Inferior parietal cortex (tissue), 1 donor: ENCODE measurements at regions not wholly inside any gene's neighbourhood (a gene's known extent, or its start where the extent isn't known, plus 50 kb on each side); places are given as distances from the start of the nearest gene placed in this dataset.
"Not testable (repeated sequence)": the region's sequence is repeated elsewhere in the genome, so short reads cannot be mapped to it uniquely, and the experiment has no call there.

ENCODE experiments used
- DNase-seq: peaks from one replicate; pipeline ENCODE4 v3.0.0-alpha.2; 2016; ENCODE audit errors: extremely low spot score

DNA sequence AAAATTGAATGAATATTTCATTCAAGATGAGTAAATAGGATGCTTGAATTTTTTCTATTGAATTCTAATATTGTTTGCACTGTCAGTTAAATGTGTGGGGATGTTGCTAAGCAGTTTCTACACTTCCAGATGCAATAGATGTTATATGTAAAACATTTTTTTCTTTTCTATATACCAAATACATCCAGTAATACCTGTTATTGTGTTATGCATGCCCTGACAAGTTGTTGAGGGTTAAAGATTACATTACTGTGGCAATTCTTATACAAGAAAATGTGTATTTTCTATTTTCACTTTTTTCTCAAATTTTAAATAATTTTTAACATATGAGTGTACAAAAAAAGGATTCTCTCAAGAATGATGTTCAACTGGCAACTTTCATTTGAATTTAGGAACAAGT is 713.9 kb downstream of the GATA3 start:
- no peak for DNase-seq

DNA sequence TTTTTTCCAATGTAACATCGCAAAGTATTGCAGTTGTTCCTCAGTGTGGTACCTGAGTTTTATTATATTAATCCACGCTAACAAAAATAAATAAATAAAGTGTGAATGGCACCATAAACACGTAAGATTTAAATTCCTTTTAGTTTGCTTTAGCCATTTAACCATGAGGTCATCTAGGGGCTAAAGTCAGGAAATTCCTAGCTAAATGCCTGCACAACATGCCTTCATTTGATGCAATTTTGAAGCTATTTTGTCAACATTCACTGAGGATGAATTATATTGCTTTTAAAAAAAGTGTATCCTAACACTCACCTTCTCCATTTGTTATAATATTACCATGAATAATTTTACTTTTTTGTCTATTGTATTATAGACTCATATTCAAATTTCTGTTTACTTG is 714.4 kb downstream of the GATA3 start:
- DNase-seq: no peak

DNA sequence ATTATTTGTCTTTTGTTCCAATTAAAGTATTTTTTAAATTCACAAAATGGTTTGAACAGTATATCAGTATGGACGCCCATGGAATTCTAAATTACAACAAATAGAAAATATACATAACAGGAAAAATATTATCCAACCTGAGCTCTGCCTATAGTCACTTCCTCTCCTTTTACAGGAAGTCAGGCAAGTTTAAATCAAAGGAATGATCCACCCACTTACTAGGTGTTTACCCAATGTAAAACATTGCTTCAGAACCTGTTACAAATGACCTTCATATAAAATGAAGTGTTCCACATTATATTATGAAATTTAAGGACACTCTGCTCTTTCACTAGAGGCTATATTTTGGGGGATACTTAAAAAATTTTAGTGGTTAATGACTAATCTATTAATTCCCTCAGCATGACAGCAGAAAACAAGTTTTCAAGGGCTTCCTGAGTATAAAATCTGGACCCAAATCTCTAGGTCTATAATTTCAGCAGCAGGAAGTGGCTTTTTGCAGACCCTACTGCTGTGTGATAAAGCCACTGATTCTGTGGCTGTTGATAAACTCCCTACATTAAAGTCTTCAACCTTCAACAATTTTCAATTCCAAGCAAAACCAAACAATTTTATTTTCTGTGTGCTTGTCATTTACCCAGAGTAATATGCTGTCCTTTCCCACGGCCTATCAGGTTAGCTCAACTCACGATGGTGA is 722.6 kb downstream of the GATA3 start:
- no peak for DNase-seq

DNA sequence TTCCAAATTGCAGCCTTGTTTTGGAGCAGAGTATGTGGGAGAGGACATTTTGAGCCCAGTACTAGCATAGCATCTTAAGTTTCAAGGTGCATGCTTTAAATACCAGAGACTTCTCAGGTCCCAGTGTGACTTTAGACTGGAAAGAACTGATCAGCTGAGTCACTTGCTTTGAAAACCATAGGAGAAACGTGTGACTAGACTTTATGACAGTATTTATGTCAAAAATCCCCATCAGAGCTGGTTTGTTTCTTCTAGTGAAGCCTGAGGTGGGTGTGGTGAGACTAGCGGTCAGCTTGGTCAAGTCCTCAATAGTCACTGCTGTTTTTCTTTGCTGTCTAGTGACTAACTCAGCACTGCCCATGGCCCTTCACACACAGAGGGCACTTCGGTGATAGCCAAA is 724.2 kb downstream of the GATA3 start:
- no peak for DNase-seq

DNA sequence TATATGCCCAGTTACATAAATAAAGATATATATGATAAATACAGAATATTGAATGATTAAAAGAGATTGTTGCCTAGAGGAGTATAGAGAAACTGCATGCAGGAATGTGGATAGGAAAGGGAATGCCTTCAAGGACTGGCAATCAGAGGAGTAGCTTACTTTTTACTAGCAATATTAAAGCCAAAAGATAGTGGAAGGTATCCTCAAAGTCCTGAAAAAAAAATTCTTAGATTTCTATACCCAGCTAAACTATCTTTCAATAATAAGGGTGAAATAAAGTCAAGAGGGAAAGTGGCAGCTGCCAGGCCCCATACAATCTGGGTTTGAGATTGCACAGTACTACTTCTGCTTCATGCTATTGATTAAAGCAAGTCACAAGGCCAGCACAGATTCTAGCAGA is 733.2 kb downstream of the GATA3 start:
- no peak for DNase-seq

DNA sequence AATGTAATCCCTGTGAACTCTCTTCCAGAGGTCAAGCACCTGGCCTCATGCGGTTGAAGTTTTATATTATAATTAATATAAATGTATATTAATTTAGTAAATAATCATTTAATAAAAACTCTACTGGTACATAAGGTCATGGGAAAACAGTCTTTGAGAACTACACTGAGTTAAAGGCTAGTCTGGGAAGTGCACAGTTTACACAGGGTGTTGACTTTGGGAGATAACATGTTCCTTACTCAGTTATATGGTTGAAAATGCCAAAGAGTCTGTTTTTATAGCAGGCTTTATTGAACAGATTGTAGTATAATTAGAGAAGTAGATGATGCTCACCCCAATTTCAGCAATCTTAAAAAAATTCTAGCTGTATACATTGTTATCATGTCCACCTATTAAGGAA is 735.9 kb downstream of the GATA3 start:
- DNase-seq: no peak

DNA sequence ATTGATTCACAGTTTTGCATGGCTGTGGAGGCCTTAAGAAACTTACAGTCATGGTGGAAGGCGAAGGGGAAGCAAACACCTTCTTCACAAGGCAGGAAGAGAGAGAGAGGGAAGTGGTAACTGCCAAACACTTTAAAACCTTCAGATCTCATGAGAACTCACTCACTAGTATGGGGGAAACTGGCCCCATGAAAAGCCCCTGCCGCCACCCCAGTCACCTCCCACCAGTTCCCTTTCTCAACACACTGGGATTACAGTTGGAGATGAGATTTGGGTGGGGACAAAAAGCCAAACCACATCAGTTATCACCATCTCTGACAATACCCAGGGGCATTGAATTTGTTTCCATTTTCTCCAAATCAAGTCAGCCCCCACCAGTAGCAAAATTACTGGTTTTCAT is 740.4 kb downstream of the GATA3 start:
- no peak for DNase-seq

DNA sequence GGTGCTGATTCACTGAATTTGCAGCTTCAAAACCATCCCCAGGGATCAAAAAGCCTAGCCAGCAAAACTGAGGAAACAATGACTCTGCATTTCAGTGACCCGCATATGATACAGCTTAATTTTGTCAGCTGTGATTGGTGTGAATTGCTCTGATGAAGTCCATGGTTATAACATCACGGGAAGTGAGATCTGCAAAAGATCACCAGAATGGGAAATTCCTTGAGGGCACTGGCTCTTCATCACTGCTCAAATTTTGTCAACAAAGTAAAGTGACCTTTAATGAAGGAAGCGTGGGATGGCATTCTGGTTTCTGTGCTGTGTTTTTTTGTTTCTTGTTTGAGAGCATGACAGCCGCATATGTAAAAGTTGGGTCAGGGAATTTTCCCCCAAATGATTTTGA is 745.9 kb downstream of the GATA3 start:
- DNase-seq: no peak

DNA sequence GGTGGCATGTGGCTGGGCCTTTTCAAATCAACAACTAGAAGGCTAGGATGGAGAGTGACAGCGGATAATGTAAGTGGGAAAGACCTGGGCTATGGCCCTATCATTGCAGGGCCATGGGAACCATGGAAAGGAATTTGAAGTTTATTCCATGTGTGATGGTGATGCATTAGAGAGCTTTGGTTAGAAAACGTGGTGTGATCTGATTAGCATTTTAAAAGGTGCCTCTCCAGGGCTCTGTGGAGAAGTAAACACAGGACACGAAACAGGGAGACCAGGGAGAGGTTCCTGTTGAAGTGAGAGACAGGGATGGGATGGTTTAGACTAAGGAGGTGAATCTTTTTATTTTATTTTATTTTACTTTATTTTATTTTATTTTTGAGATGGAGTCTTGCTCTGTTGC is 749.5 kb downstream of the GATA3 start:
- DNase-seq: no peak

DNA sequence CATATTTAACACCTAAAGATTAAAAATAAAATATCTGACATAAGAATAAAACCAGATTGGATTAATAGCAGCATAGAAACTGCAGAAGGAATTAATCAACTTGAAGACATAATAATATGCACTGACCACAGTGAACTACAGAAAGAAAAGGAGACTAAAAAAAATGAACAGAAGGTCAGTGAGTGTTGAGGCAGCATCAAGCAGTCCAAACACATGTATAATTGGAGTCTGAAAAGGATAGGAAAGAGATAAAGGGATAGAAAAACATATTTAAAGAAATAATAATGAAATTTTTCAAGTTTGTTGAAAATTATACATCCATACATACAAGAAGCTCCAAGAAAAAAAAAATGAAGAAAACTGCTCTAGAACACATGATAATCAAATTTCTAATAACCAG is 756.2 kb downstream of the GATA3 start:
- no peak for DNase-seq

DNA sequence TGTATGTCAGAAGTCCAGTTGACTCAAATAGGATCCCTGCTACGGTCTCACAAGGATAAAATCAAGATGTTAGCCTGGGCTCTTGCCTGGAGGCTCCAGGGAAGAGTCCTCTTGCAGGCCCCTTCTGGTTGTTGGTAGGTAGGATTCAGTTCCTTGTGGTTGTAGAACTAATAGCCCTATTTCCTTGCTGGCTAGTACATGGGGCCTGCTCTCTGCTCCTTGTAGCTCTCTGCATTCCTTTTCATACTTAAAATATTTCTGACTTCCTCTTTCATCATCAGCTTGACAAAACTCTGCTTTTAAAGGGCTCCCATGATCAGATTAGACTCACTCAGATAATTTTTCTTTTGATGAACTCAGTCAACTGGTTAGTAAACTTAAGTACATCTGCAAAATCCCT is 756.7 kb downstream of the GATA3 start:
- DNase-seq: no peak

DNA sequence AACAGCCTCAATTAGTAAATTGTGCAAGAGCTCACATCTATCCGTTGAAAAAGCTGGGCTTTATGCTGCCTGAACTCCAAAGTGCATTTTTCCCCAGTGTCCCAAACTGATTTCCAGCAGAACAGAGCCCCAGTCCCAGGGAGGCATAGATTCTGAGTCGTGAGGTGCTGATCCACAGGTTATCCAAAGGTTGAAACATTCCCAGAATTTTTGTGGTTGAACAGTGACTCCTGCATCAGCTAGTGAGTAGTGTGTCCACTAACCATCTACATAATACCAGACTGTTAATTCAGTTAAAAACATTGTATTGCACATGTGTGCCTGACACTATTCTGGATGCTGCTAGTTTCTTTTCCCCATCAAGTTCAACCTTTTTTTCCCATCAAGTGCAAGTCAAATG is 761.5 kb downstream of the GATA3 start:
- no peak for DNase-seq

DNA sequence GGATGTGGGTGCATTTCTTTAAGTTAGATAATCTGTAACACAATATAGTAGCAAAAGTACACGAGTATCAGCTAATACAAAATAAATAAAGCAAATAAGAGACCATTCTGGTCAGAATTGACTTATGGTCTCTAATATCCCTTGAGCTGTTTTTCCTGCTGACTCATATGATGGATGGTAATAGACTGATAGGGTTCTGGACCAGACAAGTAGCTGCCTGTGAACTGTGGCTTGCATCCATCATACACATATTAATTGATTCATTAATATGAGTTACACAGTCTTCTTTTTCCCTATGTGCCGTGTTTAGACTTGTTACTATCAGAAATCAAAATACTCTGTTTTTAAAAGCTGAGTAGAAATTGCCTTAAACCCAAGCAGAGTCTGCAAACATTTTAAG is 762.8 kb downstream of the GATA3 start:
- DNase-seq: no peak

DNA sequence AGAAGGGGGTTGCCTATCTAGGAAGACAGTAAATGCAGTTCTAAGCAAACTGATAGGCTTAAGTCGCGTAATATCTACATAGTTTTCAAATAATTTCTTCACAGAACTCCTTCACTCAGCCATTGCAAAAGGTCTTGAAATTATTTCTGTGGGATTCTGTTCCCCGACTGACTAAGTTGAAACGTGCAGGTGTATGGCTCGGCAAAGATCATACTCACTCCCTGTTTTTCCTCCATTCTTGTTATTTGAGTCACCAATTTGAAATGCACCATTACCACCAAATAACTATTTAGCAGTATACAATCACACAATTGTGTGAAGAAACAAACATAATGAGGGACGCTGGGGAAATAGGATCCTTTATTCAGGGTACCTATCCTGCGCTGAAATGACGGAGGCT is 771.1 kb downstream of the GATA3 start:
- DNase-seq: no peak

DNA sequence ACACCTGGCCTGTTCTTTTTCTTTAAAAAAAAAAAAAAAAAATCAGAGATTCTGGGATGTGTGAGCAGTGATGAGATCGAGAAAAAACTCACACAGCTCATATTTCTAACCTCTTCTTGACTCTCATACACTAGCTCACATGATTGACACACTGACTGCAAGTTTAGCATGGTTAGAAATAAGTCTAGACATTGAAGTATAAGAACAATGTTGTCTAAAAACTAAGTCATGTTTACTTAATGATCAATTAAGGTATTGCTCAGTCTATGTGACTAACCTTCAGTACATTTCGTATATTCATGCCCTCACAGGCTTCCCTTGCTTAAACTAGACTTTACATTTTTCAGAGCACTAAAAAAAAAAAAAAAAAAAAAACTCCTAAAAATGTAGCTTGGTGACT is 775.1 kb downstream of the GATA3 start:
- DNase-seq: no peak

DNA sequence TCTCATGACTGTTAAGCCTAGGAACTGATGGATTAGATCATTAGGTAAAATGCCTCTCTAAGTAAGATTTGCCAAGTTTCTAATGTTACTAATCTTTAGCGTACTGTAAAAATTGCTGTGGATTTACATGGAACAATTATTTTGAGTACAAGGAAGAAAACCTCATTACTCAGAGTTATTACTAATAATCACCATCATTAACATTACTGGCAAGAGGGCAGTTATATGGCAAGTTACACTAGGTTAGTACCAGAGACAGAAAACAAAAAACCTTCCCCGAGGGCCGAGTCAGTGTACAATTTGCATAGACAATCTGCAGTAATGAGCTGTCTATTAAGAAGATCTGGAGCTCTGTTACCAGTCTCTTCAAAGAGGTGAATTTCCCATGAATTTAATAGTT is 775.6 kb downstream of the GATA3 start:
- DNase-seq: no peak

DNA sequence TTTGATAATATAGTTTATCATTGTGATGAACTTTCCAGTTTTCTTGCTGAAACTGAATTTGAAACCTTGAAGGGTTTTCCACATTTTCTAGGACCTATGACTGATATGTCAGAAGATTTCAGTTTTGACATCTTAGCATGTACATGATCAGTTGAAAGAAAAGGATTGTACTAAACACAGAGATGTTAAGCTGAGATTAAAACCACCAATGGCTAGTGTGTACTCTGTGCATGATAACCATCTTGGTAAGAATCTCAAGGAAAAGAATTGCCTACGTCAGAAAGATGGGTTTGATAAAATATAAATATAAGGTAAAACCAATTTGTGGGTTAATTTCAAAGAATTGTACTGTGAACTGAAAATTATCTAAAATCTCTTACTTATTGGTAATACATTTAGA is 776.4 kb downstream of the GATA3 start:
- DNase-seq: no peak

DNA sequence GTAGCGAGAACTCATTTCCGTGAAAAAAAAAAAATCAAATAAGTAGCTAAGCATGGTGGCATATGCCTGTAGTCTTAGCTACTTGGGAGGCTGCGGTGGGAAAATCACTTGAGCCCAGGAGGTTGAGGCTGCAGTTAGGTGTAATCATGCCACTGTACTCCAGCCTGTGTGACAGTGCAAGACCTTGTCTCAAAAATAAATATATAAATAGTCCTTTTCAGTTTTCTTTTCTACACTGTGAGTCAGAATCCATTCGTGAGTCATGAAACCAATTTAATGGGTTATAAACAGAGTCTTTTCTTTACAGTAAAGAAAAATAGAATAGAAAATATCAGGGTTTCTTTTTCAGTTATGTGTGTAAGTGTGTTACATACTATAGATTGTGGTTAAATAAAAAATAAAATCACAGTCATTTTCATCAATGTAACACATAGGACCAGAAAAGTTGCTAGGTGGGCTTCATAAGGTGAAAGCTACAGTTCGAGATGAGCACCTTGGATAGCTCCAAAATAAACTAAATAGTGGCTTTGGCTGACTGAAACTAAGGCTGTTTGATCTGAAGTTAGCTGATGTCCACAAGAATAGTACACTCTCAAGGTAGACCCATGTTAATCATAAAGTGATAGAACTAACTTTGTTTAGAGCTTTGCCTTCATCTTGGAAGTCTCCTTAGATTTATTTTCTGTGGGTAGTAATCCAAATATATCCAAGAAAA is 781.1 kb downstream of the GATA3 start:
- DNase-seq: no peak

DNA sequence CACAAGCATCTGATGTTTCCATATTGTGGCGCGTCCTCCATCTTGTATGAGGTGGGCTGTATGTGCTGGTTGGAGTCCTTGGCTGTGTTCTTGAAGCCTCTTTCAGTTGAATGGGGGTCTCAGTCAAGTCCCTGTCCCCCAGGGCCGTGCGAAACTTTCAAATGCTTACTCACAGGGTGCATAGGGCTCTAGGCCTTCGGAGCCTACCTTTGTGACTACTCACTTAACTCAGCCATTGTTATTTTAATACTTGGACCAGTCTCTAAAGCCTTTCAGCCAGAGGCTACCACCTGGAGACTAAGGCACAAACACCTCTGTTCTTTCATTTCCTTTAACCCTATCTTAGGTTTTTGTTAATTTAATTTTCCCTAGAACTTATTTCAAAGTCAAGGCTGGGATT is 785.9 kb downstream of the GATA3 start:
- no peak for DNase-seq

DNA sequence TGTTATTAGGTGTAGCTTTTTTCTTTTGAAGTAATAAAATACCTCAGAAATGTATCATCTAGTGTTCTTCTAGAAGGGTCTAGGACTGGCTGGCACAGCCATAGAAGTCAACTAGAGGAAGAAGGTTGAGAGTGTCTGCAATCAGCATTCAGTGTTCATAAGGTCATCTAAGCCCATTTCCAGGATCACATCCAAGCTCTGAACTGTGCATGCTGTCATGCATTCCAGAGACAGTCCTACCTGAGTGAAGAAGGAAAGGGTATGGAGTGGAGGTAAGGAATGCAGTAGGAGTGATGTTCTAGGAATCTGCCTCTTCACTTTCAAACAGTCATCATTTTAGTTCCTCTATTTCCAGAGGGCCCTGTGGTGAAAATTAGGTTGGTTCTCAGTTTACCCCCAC is 789.7 kb downstream of the GATA3 start:
- DNase-seq: no peak

DNA sequence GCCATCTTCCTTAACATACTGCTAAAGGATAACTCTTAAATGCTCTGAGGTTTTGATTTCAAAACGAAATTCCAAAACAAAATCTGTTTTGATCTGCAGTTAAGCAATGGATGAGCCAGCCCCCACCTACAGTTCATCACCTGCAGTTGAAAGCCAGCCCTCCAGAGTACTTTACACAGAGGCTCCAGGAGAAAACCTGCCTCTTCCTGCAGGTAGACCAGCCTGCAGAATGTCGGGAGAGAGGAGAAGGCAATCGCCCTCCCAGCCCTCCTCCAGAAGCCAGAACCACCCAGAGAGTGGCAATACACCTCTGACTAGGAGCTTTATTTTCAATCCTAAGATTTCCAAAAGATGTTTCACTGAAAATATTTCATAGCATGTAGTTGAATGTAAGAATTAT is 798.1 kb downstream of the GATA3 start:
- DNase-seq: no peak

DNA sequence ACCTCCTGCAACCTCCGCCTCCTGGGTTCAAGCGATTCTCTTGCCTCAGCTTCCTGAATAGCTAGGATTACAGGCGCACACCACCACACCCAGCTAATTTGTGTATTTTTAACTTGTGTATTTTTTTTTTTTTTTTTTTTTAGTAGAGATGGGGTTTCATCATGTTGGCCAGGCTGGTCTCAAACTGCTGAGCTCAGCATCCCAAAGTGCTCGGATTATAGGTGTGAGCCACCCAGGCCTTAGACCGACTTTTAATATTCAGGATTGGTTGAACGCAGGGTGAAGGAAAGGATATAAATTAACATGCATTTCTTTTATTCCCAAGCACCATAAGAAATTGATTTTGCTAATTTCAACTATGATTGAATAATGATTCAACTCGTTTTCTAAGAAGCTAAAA is 798.6 kb downstream of the GATA3 start:
- no peak for DNase-seq

DNA sequence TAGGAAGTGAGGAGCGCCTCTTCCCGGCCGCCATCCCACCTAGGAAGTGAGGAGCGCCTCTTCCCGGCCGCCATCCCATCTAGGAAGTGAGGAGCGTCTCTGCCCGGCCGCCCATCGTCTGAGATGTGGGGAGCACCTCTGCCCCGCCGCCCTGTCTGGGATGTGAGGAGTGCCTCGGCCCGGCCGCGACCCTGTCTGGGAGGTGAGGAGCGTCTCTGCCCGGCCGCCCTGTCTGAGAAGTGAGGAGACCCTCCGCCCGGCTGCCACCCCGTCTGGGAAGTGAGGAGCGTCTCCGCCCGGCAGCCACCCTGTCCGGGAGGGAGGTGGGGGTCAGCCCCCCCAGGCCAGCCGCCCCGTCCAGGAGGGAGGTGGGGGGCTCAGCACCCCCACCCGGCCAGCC is 814.4 kb downstream of the GATA3 start:
- DNase-seq: not testable (repeated sequence)

DNA sequence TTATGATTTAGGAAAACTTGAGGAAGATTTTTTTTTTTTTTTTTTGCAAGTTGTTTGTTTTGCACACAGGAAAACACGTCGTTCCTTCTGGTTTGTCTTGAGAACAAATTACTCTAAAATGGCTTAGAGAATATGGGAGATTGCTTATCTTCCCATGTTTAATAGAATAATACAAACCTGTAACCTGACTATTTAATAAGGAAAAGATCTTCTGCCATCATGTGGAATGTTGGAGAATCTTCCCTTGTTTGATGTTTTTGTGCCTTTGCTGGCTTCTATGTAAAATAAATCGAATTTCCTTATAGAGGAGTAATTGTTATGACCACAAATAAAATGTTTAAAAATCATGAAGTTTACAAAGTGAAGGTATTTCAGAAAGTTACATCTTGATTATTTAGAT is 818.8 kb downstream of the GATA3 start:
- DNase-seq: peak; percentile 4
